Endothelial cell of umbilical vein (primary cell): ENCODE measurements at regions not wholly inside any gene's neighbourhood (a gene's known extent, or its start where the extent isn't known, plus 50 kb on each side); places are given as distances from the start of the nearest gene placed in this dataset.

ENCODE experiments used
- BruUV-seq: library from RNA; stranded (reverse); fragments of 400-500 nt; replicated peaks from 2 replicates; lab custom pipeline; 2021; lab: Mats Ljungman, UMichigan
- CTCF ChIA-PET: fragments of 300-600, 350-600 bp; sonication (Branson Sonifier 250); formaldehyde crosslinking; loops from one replicate; lab custom pipeline; 2021; ENCODE audit warnings: antibody characterized with exemption, inconsistent platforms; lab: Charles Lee
- POLR2A ChIA-PET: fragments of 300-600, 350-600 bp; sonication (Branson Sonifier 250); formaldehyde crosslinking; loops from one replicate; lab custom pipeline; 2021; ENCODE audit warnings: antibody characterized with exemption, inconsistent platforms; lab: Charles Lee
- DNase-seq: peaks from one replicate; pipeline ENCODE4 v3.0.0-alpha.2; 2011; ENCODE audit warnings: low read depth, low spot score
- FAIRE-seq: peaks from 2 replicates; lab custom pipeline; 2011; peaks lifted over from hg19 to GRCh38; lab: Jason Lieb, UNC
- H2AFZ ChIP-seq: 2 replicates; pipeline ENCODE4 v1.6.0; 2012; ENCODE audit warnings: low read depth, low read length, control low read depth, inconsistent platforms
- H3K27ac ChIP-seq: 2 replicates; pipeline ENCODE4 v1.5.1; 2011; ENCODE audit warnings: low read depth, mild to moderate bottlenecking, control low read depth, low read length, moderate library complexity; ENCODE audit not compliant: insufficient read depth
- H3K27me3 ChIP-seq, 2 experiments: 2 replicates each; pipeline versions ENCODE4 v1.6.0 to v1.6.1; 2011; ENCODE audit warnings: low read length in 2 of 2, mixed read lengths in 1 of 2; ENCODE audit not compliant: control insufficient read depth in 2 of 2, insufficient read depth in 2 of 2
- H3K36me3 ChIP-seq, 2 experiments: 2 replicates in 1 of 2; 3 replicates in 1 of 2; pipeline ENCODE4 v1.5.1; 2011; ENCODE audit warnings: low read length in 2 of 2, mild to moderate bottlenecking in 1 of 2, moderate library complexity in 1 of 2; ENCODE audit not compliant: control insufficient read depth in 2 of 2, insufficient read depth in 2 of 2; ENCODE audit errors: extremely low read depth in 1 of 2
- H3K4me1 ChIP-seq: 3 replicates; pipeline ENCODE4 v1.5.1; 2011; ENCODE audit warnings: mild to moderate bottlenecking, low read length; ENCODE audit not compliant: control insufficient read depth, insufficient read depth; ENCODE audit errors: extremely low read depth
- H3K4me2 ChIP-seq: 2 replicates; pipeline ENCODE4 v1.6.1; 2011; ENCODE audit warnings: low read length, control low read depth, mixed read lengths; ENCODE audit not compliant: insufficient read depth
- H3K4me3 ChIP-seq, 3 experiments: fragments of 200-600 bp in 1 of 3; sonication (generic), shearing (Covaris generic) in 1 of 3; replicated peaks in 1 of 3; 2 replicates each; pipeline ENCODE4 v1.5.1; 2011 to 2016; ENCODE audit warnings: control low read depth in 3 of 3, low read length in 3 of 3, mild to moderate bottlenecking in 2 of 3, inconsistent platforms in 1 of 3, low read depth in 1 of 3, moderate library complexity in 1 of 3; ENCODE audit not compliant: insufficient read depth in 1 of 3
- H3K79me2 ChIP-seq: 2 replicates; pipeline ENCODE4 v1.6.0; 2012; ENCODE audit warnings: low read length, inconsistent platforms; ENCODE audit not compliant: control insufficient read depth, insufficient read depth
- H3K9ac ChIP-seq: replicated peaks from 2 replicates; pipeline ENCODE3; 2011; ENCODE audit warnings: low read length, control low read depth; ENCODE audit not compliant: insufficient read depth; ENCODE audit errors: extremely low read depth
- H3K9me1 ChIP-seq: replicated peaks from 3 replicates; pipeline ENCODE4 v1.6.0; 2011; ENCODE audit warnings: mild to moderate bottlenecking, low read length; ENCODE audit not compliant: control insufficient read depth, insufficient read depth; ENCODE audit errors: extremely low read depth
- H3K9me3 ChIP-seq: replicated peaks from 2 replicates; pipeline ENCODE4 v1.5.1; 2012; ENCODE audit warnings: low read length, inconsistent platforms; ENCODE audit not compliant: control insufficient read depth, insufficient read depth
- H4K20me1 ChIP-seq: replicated peaks from 2 replicates; pipeline ENCODE3; 2011; ENCODE audit warnings: mild to moderate bottlenecking, low read length; ENCODE audit not compliant: control insufficient read depth, insufficient read depth; ENCODE audit errors: extremely low read depth
- EZH2 ChIP-seq: IDR thresholded peaks from 2 replicates; pipeline ENCODE4 v1.6.1; 2012; ENCODE audit warnings: borderline replicate concordance, low read depth, mild to moderate bottlenecking, moderate library complexity, low read length, inconsistent platforms; ENCODE audit not compliant: severe bottlenecking
- FOS ChIP-seq: IDR thresholded peaks from 2 replicates; pipeline ENCODE4 v1.6.1; 2011; ENCODE audit warnings: mild to moderate bottlenecking, low read length, moderate library complexity, borderline replicate concordance; ENCODE audit not compliant: insufficient read depth
- GATA2 ChIP-seq: IDR thresholded peaks from 2 replicates; pipeline ENCODE4 v1.7.0; 2011; ENCODE audit warnings: low read depth, mild to moderate bottlenecking, moderate library complexity, mixed read lengths, low read length; ENCODE audit not compliant: insufficient read length, insufficient read depth
- JUN ChIP-seq: IDR thresholded peaks from 2 replicates; pipeline ENCODE4 v1.6.1; 2011; ENCODE audit warnings: borderline replicate concordance, low read depth; ENCODE audit not compliant: insufficient read length, insufficient read depth
- MYC ChIP-seq: IDR thresholded peaks from one replicate; pipeline ENCODE4 v1.6.1; 2011; ENCODE audit warnings: mild to moderate bottlenecking, low read depth, low read length
- POLR2A ChIP-seq: IDR thresholded peaks from 2 replicates; pipeline ENCODE4 v1.6.1; 2012; ENCODE audit warnings: low read depth, mild to moderate bottlenecking, control low read depth, low read length
- POLR2AphosphoS5 ChIP-seq: IDR thresholded peaks from 2 replicates; pipeline ENCODE4 v1.6.1; 2012; ENCODE audit warnings: low read depth, mild to moderate bottlenecking, control low read depth, low read length, moderate library complexity; ENCODE audit not compliant: insufficient read depth
- dilution Hi-C: fragments of 300-500 bp; cut with MboI; formaldehyde crosslinking; loops from one replicate; pipeline ENCODE4 v1.15.0; 2019; ENCODE audit warnings: low sequenced_read_pairs; ENCODE audit not compliant: extremely low pct_ligation_motif_present
- intact Hi-C: fragments of 100-400 bp; cut with micrococcal nuclease; formaldehyde crosslinking; loops from one replicate; pipeline ENCODE4 v1.10.0; 2022
- TF ChIP-seq, protein P1 (sequence below): IDR thresholded peaks from 2 replicates; pipeline ENCODE4 v1.6.1; 2011; ENCODE audit not compliant: insufficient read depth, insufficient read length
- TF ChIP-seq, protein P2 (sequence below), 2 donors: IDR thresholded peaks; 1 replicate in 1 of 2; 2 replicates in 1 of 2; pipeline ENCODE4 v1.5.1; 2011; ENCODE audit warnings: low read length in 2 of 2, mild to moderate bottlenecking in 2 of 2, moderate library complexity in 2 of 2, control low read depth in 1 of 2, inconsistent platforms in 1 of 2, low read depth in 1 of 2; ENCODE audit not compliant: insufficient read depth in 1 of 2; ENCODE audit errors: extremely low read depth in 1 of 2

DNA sequence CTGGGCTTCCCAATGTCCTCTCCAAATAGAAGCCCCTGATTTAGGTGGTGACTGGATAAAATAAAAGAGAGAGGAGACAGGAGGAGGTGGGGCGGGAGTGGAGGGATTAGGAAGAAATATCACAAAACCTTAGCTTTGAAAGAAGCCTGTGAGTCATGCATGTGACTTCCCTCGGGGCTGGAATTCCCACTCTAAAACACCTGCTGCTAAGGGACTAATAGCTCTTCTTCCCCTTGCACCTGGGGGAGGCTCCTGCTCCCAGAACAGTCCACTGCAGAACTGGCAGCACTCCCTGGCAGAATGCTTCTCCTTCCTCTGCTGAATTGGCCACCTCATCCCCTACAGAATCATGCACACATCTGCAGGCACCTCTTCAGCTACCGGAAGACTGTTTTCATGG, 207.2 kb downstream of the ATG4C start:
- Histone ChIP-seq H3K27ac (no peak overlapping the region), H3K36me3 (no peaks in the 10 kb centered on the region), H3K27me3 (no peaks in the 10 kb centered on the region), H3K4me2 (no peak overlapping the region), H3K4me1 (no peaks in the 10 kb centered on the region), H4K20me1 (no peaks in the 10 kb centered on the region), H3K9me1 (no peaks in the 10 kb centered on the region), H3K4me3 (no peak overlapping the region), H3K9ac (no peak overlapping the region), H3K79me2 (no peaks in the 10 kb centered on the region), H2AFZ (no peak overlapping the region), H3K9me3 (no peaks in the 10 kb centered on the region)
- intact Hi-C loops (no loop called here), dilution Hi-C loops (no loop called here)
- no TSS peak for BruUV-seq
- TF ChIP-seq FOS (no peak), MYC (no peak), JUN (no peak), GATA2 (no peak), EZH2 (no peak), POLR2AphosphoS5 (no peak), POLR2A (no peak)
- TF ChIP-seq, protein P1, sequence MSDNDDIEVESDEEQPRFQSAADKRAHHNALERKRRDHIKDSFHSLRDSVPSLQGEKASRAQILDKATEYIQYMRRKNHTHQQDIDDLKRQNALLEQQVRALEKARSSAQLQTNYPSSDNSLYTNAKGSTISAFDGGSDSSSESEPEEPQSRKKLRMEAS, result no peak
- TF ChIP-seq, protein P2, sequence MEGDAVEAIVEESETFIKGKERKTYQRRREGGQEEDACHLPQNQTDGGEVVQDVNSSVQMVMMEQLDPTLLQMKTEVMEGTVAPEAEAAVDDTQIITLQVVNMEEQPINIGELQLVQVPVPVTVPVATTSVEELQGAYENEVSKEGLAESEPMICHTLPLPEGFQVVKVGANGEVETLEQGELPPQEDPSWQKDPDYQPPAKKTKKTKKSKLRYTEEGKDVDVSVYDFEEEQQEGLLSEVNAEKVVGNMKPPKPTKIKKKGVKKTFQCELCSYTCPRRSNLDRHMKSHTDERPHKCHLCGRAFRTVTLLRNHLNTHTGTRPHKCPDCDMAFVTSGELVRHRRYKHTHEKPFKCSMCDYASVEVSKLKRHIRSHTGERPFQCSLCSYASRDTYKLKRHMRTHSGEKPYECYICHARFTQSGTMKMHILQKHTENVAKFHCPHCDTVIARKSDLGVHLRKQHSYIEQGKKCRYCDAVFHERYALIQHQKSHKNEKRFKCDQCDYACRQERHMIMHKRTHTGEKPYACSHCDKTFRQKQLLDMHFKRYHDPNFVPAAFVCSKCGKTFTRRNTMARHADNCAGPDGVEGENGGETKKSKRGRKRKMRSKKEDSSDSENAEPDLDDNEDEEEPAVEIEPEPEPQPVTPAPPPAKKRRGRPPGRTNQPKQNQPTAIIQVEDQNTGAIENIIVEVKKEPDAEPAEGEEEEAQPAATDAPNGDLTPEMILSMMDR (IDR thresholded peaks at IDR 0.05; ENCODE audit: extremely low read depth in 1 of 2, insufficient read depth in 1 of 2, low read depth in 1 of 2, low read length in 2 of 2), result no peak
- DNase-seq (no peak), FAIRE-seq (no peak)
- CTCF ChIA-PET, result interaction anchor here (1.2 kb wide), 1 partner anchor 13 kb away, joined by 3 read pairs; no protein-coding TSS in a partner anchor
- POLR2A ChIA-PET, result no interaction called here
